ENCODE measurements at regions not wholly inside any gene's neighbourhood (a gene's known extent, or its start where the extent isn't known, plus 50 kb on each side); places are given as distances from the start of the nearest gene placed in this dataset.

DNA sequence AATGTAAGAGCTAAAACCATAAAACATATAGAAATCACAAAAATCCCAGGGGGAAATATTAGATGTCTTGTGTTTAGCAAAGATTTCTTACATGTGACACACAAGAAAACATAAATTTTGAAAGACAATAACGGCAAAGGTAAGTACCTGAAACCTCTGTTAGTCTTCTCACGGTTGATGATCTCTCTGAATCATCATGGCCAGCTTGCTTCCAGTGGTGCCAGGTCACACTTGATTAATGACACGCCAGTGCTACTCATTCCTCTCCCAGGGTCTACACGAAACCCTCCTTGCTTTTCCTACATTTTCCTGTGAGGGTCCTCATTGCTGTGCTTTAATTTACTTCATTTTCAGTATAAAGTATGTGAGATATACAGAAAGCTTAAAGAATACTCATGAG lies 114.4 kb upstream of the PARP11 start:
- DNase-seq, result no peak

DNA sequence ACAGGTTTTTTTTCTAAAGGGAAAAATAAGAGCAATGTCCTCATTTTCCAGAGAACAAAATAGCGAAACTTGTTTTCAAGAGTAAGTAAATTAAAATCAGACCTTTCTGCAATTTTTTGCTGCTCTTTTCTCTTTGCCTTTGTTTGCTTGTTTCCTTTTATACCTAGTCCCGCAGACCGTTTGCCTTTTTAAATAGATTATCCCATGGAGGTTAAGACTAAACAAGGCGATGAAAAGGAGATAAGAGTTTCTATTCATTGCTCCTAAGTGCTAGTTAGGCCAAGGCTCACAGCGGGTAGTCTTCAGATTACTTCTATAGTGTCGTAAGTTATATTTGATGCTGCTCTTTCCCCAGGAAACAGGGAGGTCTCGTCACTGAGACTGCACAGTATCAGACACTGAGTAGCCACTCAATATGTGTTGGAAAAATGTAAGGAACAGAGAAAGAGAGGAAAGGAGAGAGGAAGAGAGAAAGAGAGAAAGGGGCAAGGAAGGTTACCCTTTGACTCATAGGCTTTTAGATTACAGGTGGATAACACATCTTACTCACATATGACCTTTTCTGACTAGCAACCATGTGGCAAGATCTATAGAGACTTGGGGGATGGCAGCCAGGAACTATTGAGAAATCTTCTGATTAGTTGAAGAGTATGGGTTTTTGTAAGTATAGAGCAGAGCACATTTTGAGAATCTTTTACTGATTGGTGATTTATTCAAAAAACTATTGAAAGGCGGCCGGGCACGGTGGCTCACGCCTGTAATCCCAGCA lies 107.5 kb upstream of the PARP11 start:
- no peak for DNase-seq

DNA sequence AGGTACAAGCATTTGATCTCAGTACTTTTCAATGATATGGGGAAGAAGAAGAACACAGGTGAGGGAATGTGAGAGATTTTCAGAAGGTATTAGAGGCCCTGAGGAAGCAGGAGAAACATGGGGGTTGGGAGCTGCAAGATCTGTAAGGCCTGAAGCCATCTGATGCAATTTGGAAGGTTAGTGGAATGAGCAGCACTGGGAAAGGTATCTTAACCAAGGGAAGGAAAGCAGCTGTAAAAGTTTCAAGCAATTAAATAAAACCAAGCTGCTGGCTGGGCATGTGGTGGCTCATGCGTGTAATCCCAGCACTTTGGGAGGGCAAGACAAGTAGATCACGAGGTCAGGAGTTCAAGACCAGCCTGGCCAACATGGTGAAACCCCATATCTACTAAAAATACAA lies 104.4 kb upstream of the PARP11 start:
- DNase-seq, result no peak

- no peak for DNase-seq
These were observed 103.2 kb upstream of the PARP11 start for GRCh38 chr12:3976351-3976938.

- DNase-seq, result no peak
These were observed 102.5 kb upstream of the PARP11 start for GRCh38 chr12:3975652-3976051.

GRCh38 chr12:3974883-3975282 lies 101.7 kb upstream of the PARP11 start:
- DNase-seq, result no peak

DNA sequence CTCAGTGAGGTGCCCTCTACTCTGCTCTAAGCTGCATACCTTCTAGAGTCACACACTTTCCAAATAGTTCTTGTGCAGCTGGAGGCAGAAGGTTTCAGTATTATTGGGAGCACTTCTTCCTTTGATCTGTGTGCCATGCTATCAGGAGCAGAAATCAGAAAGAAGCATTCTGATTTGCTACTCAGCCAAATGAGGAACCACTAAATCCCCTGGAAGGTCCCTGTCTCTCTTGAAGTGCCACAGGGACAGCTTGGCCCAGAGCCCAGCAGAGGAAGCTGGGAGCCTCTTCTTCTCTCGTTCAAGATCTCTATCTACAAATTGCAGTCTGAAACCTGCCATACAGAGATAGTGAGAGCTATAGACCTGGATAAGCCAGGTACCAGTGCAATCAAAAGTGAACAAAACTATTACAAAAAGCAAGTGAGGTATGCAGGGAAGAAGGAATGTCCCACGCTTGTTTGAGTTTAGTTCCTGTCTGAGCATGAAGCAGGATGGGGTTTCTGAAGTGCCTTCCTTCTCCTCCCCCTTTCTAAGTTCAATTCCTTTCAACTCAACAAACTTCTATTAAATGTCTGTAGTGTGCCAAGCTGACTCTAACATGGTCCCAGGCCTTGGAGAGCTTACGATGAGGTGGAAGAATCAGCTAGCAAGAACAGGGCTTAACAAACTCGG lies 100.9 kb upstream of the PARP11 start:
- no peak for DNase-seq

DNA sequence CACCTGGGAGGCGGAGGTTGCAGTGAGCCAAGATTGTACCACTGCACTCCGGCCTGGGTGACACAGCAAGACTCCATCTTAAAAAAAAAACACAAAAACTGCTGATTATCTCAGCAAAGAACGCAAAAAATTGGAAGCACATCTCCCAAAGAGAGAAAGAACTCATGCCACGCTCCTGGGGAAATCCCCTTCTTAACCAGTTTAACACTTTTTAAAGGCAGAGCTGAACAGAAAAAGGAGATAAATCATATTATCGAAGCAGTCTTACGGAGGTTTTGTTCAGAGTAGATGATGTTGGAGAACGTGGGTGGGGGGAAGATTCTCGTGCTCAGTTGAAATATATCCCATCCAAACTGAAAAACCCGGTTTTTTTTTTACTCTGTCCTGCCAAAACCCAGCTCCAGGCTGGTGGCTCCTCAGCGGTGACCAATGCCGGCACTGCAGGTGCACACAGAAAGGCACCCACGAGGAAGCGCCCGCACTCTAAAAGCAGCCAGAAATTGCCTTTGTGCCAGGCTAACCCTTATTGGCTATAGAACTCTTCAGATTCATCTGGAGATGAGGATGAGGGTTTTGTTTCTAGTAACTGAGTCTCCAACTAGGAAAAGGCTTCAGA lies 100.2 kb upstream of the PARP11 start:
- DNase-seq, result no peak

DNA sequence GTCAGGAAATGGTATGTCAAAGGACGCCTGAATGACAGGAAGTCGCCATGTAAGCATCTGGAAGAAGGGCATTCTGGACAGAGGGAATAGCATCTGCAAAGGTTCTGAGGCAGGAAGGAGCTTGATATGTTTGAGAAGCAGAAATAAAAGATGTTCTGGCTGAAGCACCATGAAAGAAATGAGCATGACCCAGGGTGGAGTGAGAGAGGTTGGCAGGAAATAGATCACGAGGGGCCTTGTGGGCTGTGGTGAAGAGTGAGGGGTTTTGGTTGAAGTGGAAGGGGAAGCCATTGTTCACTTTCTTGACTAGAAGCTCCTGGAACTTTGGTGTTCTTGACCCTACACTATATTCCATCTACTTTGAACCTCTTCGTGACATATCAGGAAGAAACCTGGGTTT lies 99.4 kb upstream of the PARP11 start:
- no peak for DNase-seq

GRCh38 chr12:3968523-3968922 lies 95.3 kb upstream of the PARP11 start:
- no peak for DNase-seq

DNA sequence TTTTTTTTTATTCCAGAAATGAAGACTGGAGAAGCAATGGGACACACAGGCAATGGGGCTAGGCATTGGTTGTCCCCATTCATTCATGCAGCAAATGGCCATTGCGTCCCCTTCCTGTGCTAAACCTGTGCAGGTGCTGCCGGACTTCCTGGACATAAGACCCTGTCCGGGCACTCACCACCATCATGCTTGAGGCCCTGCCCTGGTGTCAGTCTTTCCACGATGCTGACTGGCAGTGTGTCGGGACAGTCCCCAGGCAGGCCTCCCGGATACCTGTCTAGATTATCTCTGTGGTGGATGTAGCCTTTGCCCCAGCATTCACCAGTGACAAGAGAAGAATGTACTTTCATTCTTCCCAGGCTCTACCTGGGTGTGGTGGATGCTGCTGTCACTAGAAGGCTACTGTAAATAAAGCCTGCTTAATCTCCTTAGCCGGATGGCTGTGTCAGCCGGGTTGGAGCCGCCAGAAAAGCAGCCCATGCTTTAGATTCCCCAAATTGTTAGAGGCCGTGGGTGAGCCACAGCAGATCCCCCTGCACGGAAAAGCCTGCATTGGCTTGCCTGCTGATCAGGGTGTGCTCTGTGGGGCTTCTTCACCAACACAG lies 94.5 kb upstream of the PARP11 start:
- DNase-seq, result no peak

DNA sequence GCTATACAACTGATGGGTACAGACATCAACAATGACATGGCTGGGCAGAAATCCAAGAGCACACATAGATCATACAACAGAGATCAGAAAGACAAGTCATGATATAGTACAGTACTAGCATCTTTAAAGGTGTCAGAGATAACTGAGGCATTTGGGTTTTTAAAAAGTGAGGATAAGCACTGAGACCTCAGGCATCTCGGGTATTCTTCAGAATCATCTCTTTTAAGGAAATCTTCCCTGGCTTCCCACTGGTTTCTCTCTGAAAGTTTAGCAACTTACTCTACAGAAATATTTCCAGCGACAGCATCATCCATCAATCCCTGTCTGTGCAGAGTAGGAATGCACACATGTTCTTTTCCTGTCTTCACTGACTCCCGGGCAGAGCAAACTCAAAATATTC lies 93.2 kb upstream of the PARP11 start:
- DNase-seq, result no peak

DNA sequence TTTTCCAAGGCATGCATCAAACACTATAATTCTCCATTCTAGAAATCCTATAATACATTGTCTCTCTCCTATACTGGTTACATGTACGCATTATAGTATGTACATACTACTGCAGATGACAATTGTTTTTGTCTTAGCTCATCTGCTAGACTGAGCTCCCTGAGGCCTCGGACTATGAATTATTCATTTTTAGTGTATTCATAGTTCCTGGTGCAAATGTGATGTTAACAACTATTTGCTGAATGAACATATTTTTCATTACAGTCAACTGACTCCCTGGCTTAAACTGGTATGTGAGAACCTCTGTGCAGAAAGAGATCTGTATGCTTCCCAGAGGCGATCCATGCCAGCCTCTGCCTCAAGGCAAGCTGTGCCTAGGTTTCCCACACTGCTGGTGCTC lies 91.8 kb upstream of the PARP11 start:
- DNase-seq, result no peak

DNA sequence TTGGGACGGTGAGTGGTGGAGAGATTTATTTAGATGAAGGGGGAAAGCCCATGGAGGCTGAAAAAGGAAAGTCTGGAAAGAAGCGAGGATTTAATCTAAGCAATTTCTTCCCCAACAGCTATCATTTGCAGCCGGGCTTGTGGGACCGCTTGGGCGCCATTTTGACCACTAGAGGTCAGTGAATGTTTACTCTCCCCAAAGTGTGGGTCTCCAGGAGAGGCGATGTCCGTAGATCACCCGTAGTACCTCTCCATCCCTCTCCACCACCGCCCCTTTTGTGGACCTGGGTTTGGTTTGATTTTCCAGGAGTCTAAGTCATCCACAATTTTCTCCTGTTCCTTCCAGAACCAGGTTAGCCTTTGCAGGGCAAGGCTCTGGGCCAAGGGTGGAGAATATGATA lies 91.2 kb upstream of the PARP11 start:
- DNase-seq, result peak; percentile 28

DNA sequence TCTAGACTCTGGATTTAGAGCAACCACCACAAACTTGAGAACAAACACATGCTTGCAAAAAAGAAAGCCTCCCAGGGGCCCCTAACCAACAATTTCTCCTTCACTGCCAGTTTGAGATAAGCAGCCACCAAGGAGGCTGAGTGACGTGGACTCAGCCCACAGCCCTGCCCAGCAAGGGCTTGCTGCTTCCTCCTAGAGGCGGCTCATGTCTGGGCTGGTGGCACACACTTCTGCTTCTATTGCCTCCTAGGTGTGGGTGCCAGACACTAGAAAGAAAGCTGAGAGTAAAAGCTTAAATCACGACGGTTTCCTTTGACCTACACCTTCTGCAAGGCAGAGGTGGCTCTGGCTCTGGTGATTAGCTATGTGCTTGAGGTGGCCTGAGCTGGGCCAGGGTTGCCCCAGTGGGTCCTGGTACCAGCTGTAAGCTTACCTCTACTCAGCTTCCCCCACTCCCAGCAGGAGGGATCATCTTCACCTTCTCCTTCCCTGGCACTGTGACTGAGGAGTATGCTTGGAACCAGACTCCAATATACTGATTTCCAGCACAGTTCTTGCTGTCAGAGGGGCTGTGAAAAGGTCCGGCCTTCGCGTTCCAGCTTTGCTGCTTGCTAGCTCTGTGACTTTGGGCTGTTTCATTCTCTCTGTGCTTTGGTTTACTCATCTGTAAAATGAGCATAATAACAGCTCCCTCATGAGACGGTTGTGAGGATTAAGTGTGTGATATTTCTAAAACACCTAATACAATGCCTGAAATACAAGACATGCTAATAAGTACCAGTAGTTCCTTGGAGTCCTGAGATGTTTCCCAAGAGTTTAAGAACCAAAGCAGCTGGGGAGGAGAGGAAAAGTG lies 89.7 kb upstream of the PARP11 start:
- DNase-seq, result no peak

DNA sequence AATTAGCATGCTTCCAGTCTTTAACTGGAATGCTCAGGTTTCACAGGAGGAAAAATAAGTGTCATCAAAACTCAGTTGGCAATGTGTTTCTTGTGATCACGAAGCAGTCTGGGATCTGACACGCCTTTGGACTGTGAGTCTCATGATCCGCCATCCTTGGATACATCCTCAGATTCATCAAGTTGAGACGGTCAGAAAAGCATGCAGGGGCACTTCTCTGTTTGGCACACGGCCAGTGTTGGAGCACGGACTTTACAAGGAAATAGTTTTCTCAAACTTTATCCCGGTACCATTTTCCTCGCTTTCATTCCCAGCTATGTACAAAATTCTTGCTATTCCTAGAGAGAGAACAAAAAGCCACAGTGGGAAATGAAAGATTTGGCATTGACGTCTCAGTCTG lies 88.4 kb upstream of the PARP11 start:
- DNase-seq, result no peak

DNA sequence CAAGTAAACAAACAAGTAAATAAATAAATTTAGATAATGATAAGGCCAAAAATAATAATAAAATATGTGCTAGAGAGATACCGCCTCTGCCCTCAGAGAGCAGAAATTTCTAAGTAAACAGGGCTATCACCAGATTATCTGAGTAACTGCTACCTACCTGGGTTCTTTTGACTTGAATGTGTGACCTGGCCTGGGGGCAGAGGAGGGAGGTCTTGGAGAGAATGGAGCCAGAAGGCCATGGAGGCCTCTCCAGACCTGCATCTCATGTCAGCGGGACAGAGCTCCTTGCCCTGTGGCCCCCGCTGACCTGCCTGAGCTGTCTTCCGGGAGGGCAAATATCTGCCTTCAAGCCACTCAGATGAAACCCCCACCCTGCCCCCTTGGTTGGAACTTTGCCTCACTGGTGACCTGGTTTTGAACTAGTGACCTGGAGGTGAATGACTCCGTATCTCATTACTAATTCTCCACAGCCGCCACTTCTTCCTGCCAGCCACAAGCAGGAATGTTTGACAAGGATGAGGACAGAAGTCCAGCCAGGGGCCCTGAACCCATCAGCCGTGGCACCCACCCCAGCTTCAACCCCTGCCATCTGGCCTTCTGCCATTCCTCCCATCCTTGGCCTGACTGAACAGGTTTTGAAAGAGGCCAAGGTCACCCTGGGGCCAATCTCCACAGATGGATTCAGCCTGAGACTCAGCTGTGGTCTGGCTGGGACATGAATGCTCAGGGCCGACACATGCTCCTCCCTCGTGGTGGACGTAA lies 86.8 kb upstream of the PARP11 start:
- DNase-seq, result peak; percentile 30

GRCh38 chr12:3958534-3958933 lies 85.3 kb upstream of the PARP11 start:
- DNase-seq, result no peak

DNA sequence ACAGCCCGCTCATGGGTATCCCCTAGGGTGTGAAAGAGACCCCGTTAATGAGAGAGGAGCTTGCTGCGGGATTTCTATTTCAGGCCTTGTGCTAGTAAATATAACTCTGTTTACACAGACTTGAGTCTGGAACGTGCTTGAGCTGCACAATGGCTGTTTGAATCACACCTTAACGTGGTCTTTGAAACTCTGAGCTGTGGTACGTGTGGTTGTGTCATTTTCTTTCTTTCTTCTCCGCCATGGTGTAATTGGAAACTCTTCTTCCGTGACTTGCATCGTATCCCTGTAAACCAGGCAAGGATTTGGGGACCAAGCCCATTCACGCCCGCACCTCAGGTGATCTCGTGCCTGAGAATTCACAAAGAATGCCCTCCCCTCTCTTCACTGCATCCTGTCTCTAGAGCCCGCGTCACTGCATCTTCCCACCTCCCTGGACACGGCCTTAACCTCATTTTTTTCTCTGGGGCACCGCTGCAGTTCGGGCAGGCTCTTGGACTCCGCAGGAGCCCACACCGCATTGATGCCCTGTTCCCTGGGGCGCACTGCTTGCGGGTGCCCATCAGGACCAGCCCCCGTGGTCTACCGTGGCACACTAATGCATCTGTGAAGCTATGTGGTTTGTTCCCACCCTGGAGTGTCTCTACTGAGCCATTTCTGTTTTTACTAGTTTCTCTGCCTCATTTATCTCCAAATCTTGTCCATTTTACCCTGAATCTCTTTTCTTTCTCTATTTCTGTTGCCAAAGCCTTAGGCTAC lies 78.4 kb upstream of the PARP11 start:
- DNase-seq, result no peak

DNA sequence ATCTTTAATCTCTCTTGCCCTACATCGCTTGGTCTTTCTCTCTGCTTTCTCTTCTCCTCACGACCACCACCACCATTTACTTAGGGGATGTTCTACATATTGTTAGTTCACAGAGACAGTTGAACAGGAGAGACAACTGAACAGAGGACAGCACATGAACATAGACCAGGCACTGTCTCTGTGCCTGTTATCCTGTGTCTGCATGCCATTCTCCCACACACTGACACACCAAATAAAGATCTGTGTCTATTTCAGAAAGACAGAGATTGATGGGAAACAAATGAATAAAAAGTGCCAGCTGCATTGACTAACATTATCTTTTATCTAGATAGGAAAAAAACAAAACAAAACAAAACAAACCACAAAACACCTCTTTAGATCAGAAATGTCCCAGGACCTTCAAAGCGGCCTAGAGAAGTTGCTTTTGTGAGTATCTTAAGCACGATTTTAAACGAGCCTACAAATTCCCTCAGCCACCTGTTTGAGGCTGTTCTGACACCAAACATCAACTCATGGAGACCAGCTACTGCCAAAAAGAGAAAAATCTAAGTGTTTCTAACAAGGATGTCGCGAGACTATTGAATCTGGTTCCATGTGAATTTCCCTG lies 77.6 kb upstream of the PARP11 start:
- no peak for DNase-seq

GRCh38 chr12:3947781-3948180 lies 74.6 kb upstream of the PARP11 start:
- DNase-seq, result no peak
